ENCODE measurements at regions not wholly inside any gene's neighbourhood (a gene's known extent, or its start where the extent isn't known, plus 50 kb on each side); places are given as distances from the start of the nearest gene placed in this dataset.

GRCh38 chr10:28453926-28454325, 79.0 kb upstream of the WAC start:
- dilution Hi-C loops (cut with MboI; ENCODE audit: extremely low pct_ligation_motif_present, low sequenced_read_pairs), result no loop called here
- Histone ChIP-seq H3K36me3 (ENCODE audit: control insufficient read depth in 2 of 2, extremely low read depth in 1 of 2, insufficient read depth in 2 of 2, low read length in 2 of 2) (no peaks in the 10 kb centered on the region), H3K4me2 (ENCODE audit: insufficient read depth, low read length) (no peak overlapping the region), H3K4me1 (ENCODE audit: control insufficient read depth, extremely low read depth, insufficient read depth, low read length) (no peaks in the 10 kb centered on the region), H3K4me3 (replicated peaks in 1 of 3; ENCODE audit: insufficient read depth in 1 of 3, low read depth in 1 of 3, low read length in 3 of 3) (no peak overlapping the region), H3K9me3 (replicated peaks; ENCODE audit: control insufficient read depth, insufficient read depth, low read length) (no peaks in the 10 kb centered on the region), H3K79me2 (ENCODE audit: control insufficient read depth, insufficient read depth, low read length) (no peaks in the 10 kb centered on the region), H3K9ac (replicated peaks; ENCODE audit: extremely low read depth, insufficient read depth, low read length) (no peak overlapping the region), H4K20me1 (replicated peaks; ENCODE audit: control insufficient read depth, extremely low read depth, insufficient read depth, low read length) (no peaks in the 10 kb centered on the region), H3K27me3 (ENCODE audit: control insufficient read depth in 2 of 2, insufficient read depth in 2 of 2, low read length in 2 of 2) (peaks cover 2 to 7% of the 10 kb centered on the region in 2 experiments), H3K9me1 (replicated peaks; ENCODE audit: control insufficient read depth, extremely low read depth, insufficient read depth, low read length) (no peaks in the 10 kb centered on the region), H3K27ac (ENCODE audit: insufficient read depth, low read depth, low read length) (no peak overlapping the region), H2AFZ (ENCODE audit: low read depth, low read length) (no peak overlapping the region)
- TF ChIP-seq JUN (IDR thresholded peaks at IDR 0.05; ENCODE audit: borderline replicate concordance, insufficient read depth, insufficient read length, low read depth), result no peak
- no peak for TF ChIP-seq MAX (IDR thresholded peaks at IDR 0.05; ENCODE audit: insufficient read depth, insufficient read length)
- TF ChIP-seq CTCF (IDR thresholded peaks at IDR 0.05; ENCODE audit: extremely low read depth in 1 of 2, insufficient read depth in 1 of 2, low read depth in 1 of 2, low read length in 2 of 2), result no peak
- no peak for TF ChIP-seq FOS (IDR thresholded peaks at IDR 0.05; ENCODE audit: borderline replicate concordance, insufficient read depth, low read length)
- TF ChIP-seq EZH2 (IDR thresholded peaks at IDR 0.05; ENCODE audit: borderline replicate concordance, low read depth, low read length, severe bottlenecking), result no peak
- no peak for TF ChIP-seq POLR2AphosphoS5 (IDR thresholded peaks at IDR 0.05; ENCODE audit: insufficient read depth, low read depth, low read length)
- TF ChIP-seq GATA2 (IDR thresholded peaks at IDR 0.05; ENCODE audit: insufficient read depth, insufficient read length, low read depth, low read length), result no peak
- TF ChIP-seq MYC (IDR thresholded peaks at IDR 0.05; ENCODE audit: low read depth, low read length), result no peak
- TF ChIP-seq POLR2A (IDR thresholded peaks at IDR 0.05; ENCODE audit: low read depth, low read length), result no peak
- intact Hi-C loops (cut with micrococcal nuclease), result no loop called here
- DNase-seq (ENCODE audit: low read depth, low spot score) (no peak), FAIRE-seq (no peak)
- ChIA-PET POLR2A (no interaction called here), CTCF (interaction anchor here (1.5 kb wide), 1 partner anchor 24 kb away, joined by 3 read pairs; no protein-coding TSS in a partner anchor)
- BruUV-seq (replicated peaks), result no TSS peak
